PC-3 (cell line): ENCODE measurements at regions not wholly inside any gene's neighbourhood (a gene's known extent, or its start where the extent isn't known, plus 50 kb on each side); places are given as distances from the start of the nearest gene placed in this dataset.
A peak's percentile ranks its signal among the peaks of the same experiment; 100 is the strongest.

ENCODE experiments used
- ATAC-seq: fragments of 200-7000 bp; cut with Tn5 transposase; 2 replicates; pipeline ENCODE4 v1.9.1; 2020; ENCODE audit warnings: mild to moderate bottlenecking, moderate library complexity
- BruUV-seq: library from RNA; stranded (reverse); fragments of 400-500 nt; replicated peaks from 2 replicates; lab custom pipeline; 2021; lab: Mats Ljungman, UMichigan
- CTCF ChIA-PET: fragments of 300-600 bp; sonication (Branson Sonifier 250); formaldehyde crosslinking; loops from one replicate; lab custom pipeline; 2022; ENCODE audit warnings: antibody characterized with exemption; lab: Charles Lee
- POLR2A ChIA-PET: fragments of 300-600 bp; sonication (Branson Sonifier 250); formaldehyde crosslinking; loops from one replicate; lab custom pipeline; 2022; ENCODE audit warnings: antibody characterized with exemption; ENCODE audit not compliant: unreplicated experiment; lab: Charles Lee
- DNase-seq: peaks from one replicate; pipeline ENCODE4 v3.0.0-alpha.2; 2015
- H2AFZ ChIP-seq: fragments of 300-600 bp; sonication (generic); 2 replicates; pipeline ENCODE4 v1.6.0; 2016; ENCODE audit warnings: antibody characterized with exemption, low read length
- H3F3A ChIP-seq: fragments of 300-600 bp; sonication (generic); one replicate; pipeline ENCODE4 v1.6.0; 2017; ENCODE audit warnings: antibody characterized with exemption, low read length, control low read depth, mild to moderate bottlenecking; ENCODE audit not compliant: unreplicated experiment
- H3K27ac ChIP-seq: fragments of 300-600 bp; sonication (generic); 2 replicates; pipeline ENCODE4 v1.5.1; 2016; ENCODE audit warnings: mild to moderate bottlenecking, low read length
- H3K27me3 ChIP-seq: fragments of 300-600 bp; sonication (generic); 2 replicates; pipeline ENCODE4 v1.6.1; 2016; ENCODE audit warnings: low read length, mixed read lengths
- H3K36me3 ChIP-seq: fragments of 300-600 bp; sonication (generic); 2 replicates; pipeline ENCODE4 v1.6.1; 2016; ENCODE audit warnings: low read depth, mixed run types, low read length, mixed read lengths
- H3K4me1 ChIP-seq: fragments of 300-600 bp; sonication (generic); 2 replicates; pipeline ENCODE4 v1.5.1; 2016; ENCODE audit warnings: low read length; ENCODE audit not compliant: insufficient read depth
- H3K4me2 ChIP-seq: fragments of 300-600 bp; sonication (generic); 2 replicates; pipeline ENCODE4 v1.6.0; 2016; ENCODE audit warnings: low read length
- H3K4me3 ChIP-seq: fragments of 300-600 bp; sonication (generic); 2 replicates; pipeline ENCODE4 v1.5.1; 2016; ENCODE audit warnings: mild to moderate bottlenecking, low read length, mixed read lengths
- H3K79me2 ChIP-seq: fragments of 300-600 bp; sonication (generic); 2 replicates; pipeline ENCODE4 v1.6.1; 2017; ENCODE audit warnings: low read length, mixed read lengths
- H3K9ac ChIP-seq: fragments of 300-600 bp; sonication (generic); 2 replicates; pipeline ENCODE4 v1.6.0; 2016; ENCODE audit warnings: mild to moderate bottlenecking, low read length
- H3K9me2 ChIP-seq: fragments of 300-600 bp; sonication (generic); replicated peaks from 2 replicates; pipeline ENCODE4 v1.6.1; 2016; ENCODE audit warnings: mixed run types, low read length, mixed read lengths
- H3K9me3 ChIP-seq: fragments of 300-600 bp; sonication (generic); 2 replicates; pipeline ENCODE4 v1.6.1; 2016; ENCODE audit warnings: low read length, mixed read lengths
- H4K20me1 ChIP-seq: fragments of 300-600 bp; sonication (generic); 2 replicates; pipeline ENCODE4 v1.6.1; 2016; ENCODE audit warnings: low read length, mixed read lengths
- EZH2 ChIP-seq: fragments of 300-600 bp; sonication (generic); IDR thresholded peaks from one replicate; pipeline ENCODE4 v1.6.1; 2017; ENCODE audit warnings: antibody characterized with exemption, mild to moderate bottlenecking, low read length; ENCODE audit not compliant: unreplicated experiment
- EZH2phosphoT487 ChIP-seq: fragments of 300-600 bp; sonication (generic); IDR thresholded peaks from 2 replicates; pipeline ENCODE4 v1.6.1; 2018; ENCODE audit warnings: mild to moderate bottlenecking, antibody characterized with exemption, low read length, borderline replicate concordance
- intact Hi-C: fragments of 100-400 bp; cut with micrococcal nuclease; formaldehyde crosslinking; loops from 2 replicates; pipeline ENCODE4 v1.9.0; 2023
- TF ChIP-seq, protein P1 (sequence below): fragments of 300-600 bp; sonication (generic); conservative IDR thresholded peaks from 2 replicates; pipeline ENCODE4 v1.5.1; 2017; ENCODE audit warnings: antibody characterized with exemption, low read depth, mild to moderate bottlenecking, low read length

DNA sequence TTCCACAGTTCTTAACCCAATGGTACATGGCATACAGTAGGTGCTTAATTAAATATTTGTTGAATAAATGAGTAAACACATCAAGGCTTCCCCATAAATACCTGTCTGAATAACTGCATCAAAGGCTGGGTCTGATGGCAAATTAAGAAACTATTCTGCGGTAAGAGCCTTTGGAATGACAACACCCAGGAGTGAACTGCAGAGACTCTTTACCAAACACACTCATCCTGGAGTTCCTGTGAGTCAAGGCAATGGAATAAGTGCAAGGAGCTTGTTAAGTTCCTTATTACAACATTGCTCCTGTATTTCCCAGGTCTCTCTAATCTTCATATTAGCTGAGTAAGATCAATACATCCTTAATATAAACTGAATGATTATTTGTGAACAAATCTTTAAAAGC is 119.9 kb upstream of the STT3B start:
- H3K4me2 ChIP-seq: peak overlapping the region; percentile 26; the same call in 1 of the 2 replicates
- ATAC-seq: peak; percentile 99
- H3K27ac ChIP-seq: peak overlapping the region; percentile 48
- H3K4me1 ChIP-seq: peaks cover 13% of the 10 kb centered on the region
- peak; percentile 89 for DNase-seq
- ChIA-PET POLR2A (no interaction called here), CTCF (no interaction called here)
- no peaks in the 10 kb centered on the region for H3K36me3 ChIP-seq
- no peak overlapping the region for H2AFZ ChIP-seq
- H4K20me1 ChIP-seq: no peaks in the 10 kb centered on the region
- H3K79me2 ChIP-seq: no peaks in the 10 kb centered on the region
- no TSS peak for BruUV-seq
- H3K27me3 ChIP-seq: no peaks in the 10 kb centered on the region
- intact Hi-C loops: no loop called here
- no peaks in the 10 kb centered on the region for H3K9me2 ChIP-seq
- H3K9ac ChIP-seq: no peak overlapping the region
- H3K9me3 ChIP-seq: no peaks in the 10 kb centered on the region
- no peaks in the 10 kb centered on the region for H3F3A ChIP-seq
- no peak overlapping the region for H3K4me3 ChIP-seq
- TF ChIP-seq, protein P1, sequence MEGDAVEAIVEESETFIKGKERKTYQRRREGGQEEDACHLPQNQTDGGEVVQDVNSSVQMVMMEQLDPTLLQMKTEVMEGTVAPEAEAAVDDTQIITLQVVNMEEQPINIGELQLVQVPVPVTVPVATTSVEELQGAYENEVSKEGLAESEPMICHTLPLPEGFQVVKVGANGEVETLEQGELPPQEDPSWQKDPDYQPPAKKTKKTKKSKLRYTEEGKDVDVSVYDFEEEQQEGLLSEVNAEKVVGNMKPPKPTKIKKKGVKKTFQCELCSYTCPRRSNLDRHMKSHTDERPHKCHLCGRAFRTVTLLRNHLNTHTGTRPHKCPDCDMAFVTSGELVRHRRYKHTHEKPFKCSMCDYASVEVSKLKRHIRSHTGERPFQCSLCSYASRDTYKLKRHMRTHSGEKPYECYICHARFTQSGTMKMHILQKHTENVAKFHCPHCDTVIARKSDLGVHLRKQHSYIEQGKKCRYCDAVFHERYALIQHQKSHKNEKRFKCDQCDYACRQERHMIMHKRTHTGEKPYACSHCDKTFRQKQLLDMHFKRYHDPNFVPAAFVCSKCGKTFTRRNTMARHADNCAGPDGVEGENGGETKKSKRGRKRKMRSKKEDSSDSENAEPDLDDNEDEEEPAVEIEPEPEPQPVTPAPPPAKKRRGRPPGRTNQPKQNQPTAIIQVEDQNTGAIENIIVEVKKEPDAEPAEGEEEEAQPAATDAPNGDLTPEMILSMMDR: no peak
- no peak for TF ChIP-seq EZH2
- TF ChIP-seq EZH2phosphoT487: no peak

DNA sequence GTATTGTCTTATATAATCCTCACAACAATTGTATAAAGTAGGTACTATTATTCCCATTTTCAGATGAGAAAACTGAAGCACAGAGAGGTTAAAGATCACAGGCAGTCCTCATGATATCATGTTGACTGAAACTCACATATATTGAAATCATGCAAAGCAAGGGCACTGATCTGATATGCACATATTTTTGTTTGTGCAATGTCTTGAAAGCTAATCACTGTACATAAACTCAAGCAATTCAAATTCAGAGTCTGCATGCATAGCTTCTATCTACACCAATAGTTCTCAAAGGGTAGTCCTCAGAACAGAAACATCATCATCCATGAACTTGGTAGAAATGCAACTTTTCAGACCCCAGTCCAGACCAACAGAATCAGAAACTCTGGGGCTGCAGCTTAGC is 119.2 kb upstream of the STT3B start:
- TF ChIP-seq EZH2phosphoT487: no peak
- TF ChIP-seq, protein P1: no peak
- no peak for TF ChIP-seq EZH2
- Histone ChIP-seq H2AFZ (no peak overlapping the region), H3K9ac (no peak overlapping the region), H3K9me2 (no peaks in the 10 kb centered on the region), H4K20me1 (no peaks in the 10 kb centered on the region), H3F3A (no peaks in the 10 kb centered on the region), H3K4me1 (peaks cover 13% of the 10 kb centered on the region), H3K4me3 (no peak overlapping the region), H3K36me3 (no peaks in the 10 kb centered on the region), H3K4me2 (peak overlapping the region; percentile 26; the same call in 1 of the 2 replicates), H3K9me3 (no peaks in the 10 kb centered on the region), H3K27ac (peak overlapping the region; percentile 48), H3K79me2 (no peaks in the 10 kb centered on the region), H3K27me3 (no peaks in the 10 kb centered on the region)
- CTCF ChIA-PET: no interaction called here
- DNase-seq (no peak), ATAC-seq (no peak)
- BruUV-seq: no TSS peak
- POLR2A ChIA-PET: no interaction called here
- intact Hi-C loops: no loop called here

DNA sequence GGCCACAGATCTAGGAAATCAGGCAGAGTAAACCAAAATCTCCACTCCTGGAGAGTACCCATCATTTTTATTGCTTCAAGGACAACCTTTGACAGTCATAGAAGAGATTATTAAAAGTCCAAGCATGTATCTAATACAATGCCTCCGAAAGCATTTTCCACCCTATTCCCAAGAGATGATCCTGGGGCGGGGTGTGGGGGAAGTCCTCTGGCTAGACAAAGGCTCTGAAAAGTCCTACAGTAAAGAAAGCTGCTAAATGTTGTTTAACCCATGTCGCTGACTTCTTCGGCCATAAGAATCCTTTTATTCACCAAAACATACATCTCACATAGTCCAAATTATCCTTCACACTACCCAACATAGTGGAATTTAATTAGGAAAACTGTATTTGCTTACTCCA is 115.7 kb upstream of the STT3B start:
- H3K4me2 ChIP-seq: no peak overlapping the region
- H3K9me2 ChIP-seq: no peaks in the 10 kb centered on the region
- ChIA-PET CTCF (no interaction called here), POLR2A (no interaction called here)
- no peaks in the 10 kb centered on the region for H3K36me3 ChIP-seq
- H2AFZ ChIP-seq: no peak overlapping the region
- no peak overlapping the region for H3K9ac ChIP-seq
- DNase-seq (no peak), ATAC-seq (no peak)
- intact Hi-C loops: no loop called here
- H4K20me1 ChIP-seq: no peaks in the 10 kb centered on the region
- H3K4me3 ChIP-seq: no peak overlapping the region
- TF ChIP-seq, protein P1: no peak
- no peak for TF ChIP-seq EZH2phosphoT487
- no peak for TF ChIP-seq EZH2
- no peak overlapping the region for H3K27ac ChIP-seq
- H3K9me3 ChIP-seq: no peaks in the 10 kb centered on the region
- no peaks in the 10 kb centered on the region for H3K79me2 ChIP-seq
- no TSS peak for BruUV-seq
- H3K4me1 ChIP-seq: peaks cover 13% of the 10 kb centered on the region
- H3K27me3 ChIP-seq: no peaks in the 10 kb centered on the region
- H3F3A ChIP-seq: no peaks in the 10 kb centered on the region
